ENCODE measurements at regions not wholly inside any gene's neighbourhood (a gene's known extent, or its start where the extent isn't known, plus 50 kb on each side); places are given as distances from the start of the nearest gene placed in this dataset.

DNA sequence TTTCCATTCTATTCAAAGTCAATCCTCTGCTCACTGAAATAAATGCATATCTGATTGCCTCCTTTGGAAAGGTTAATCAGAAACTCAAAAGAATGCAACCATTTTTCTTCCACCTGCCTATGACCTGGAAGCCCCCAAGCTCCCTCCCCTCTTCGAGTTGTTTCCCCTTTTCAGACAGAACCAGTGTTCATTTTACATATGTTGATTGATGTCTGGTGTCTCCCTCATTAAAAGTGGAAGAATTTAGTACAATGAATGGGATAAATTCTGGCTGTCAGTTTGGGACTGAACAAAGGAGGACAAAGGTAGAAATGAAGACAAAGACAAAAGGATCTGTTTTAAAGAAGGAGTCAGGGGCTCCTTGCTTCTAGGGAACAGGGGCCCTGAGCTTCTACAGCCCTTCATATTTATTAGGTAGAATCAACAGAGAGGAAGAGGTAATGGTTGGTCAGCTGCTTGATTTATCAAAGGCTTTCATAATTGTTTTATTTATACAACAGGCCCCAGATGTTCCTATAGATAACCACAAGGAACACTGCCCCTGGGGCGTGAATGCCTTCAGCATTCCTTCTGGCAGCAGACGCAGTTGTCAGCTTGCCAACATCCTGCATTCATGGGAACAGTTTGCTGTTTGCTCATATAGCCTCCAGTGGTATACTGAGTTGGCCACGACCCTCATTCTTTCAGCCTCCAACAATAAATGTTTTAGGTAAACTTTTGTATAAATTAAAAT lies 949.8 kb upstream of the LRATD1 start:
- no peak for DNase-seq (ENCODE audit: low spot score)
- no peaks in the 10 kb centered on the region for H4K20me1 ChIP-seq (ENCODE audit: low read depth)
- TF ChIP-seq, protein P1, sequence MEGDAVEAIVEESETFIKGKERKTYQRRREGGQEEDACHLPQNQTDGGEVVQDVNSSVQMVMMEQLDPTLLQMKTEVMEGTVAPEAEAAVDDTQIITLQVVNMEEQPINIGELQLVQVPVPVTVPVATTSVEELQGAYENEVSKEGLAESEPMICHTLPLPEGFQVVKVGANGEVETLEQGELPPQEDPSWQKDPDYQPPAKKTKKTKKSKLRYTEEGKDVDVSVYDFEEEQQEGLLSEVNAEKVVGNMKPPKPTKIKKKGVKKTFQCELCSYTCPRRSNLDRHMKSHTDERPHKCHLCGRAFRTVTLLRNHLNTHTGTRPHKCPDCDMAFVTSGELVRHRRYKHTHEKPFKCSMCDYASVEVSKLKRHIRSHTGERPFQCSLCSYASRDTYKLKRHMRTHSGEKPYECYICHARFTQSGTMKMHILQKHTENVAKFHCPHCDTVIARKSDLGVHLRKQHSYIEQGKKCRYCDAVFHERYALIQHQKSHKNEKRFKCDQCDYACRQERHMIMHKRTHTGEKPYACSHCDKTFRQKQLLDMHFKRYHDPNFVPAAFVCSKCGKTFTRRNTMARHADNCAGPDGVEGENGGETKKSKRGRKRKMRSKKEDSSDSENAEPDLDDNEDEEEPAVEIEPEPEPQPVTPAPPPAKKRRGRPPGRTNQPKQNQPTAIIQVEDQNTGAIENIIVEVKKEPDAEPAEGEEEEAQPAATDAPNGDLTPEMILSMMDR (IDR thresholded peaks at IDR 0.05) = no peak
- TF ChIP-seq EZH2 (IDR thresholded peaks at IDR 0.05) (no peak), EZH2phosphoT487 (IDR thresholded peaks at IDR 0.05) (no peak)
- Mint-ChIP-seq H3K9me3 (no peaks in the 10 kb centered on the region), H3K27ac (no peak overlapping the region), H3K36me3 (no peaks in the 10 kb centered on the region), H3K27me3 (ENCODE audit: insufficient read depth, low read depth) (peaks cover 2% of the 10 kb centered on the region), H3K4me3 (no peak overlapping the region), H3K4me1 (no peaks in the 10 kb centered on the region)
- H3K4me3 ChIP-seq = no peak overlapping the region
- no peaks in the 10 kb centered on the region for H3K4me1 ChIP-seq
- peaks cover 3% of the 10 kb centered on the region for H3K27me3 ChIP-seq
- H3K4me2 ChIP-seq = no peak overlapping the region
- no peaks in the 10 kb centered on the region for H3F3A ChIP-seq (ENCODE audit: low read depth)
- H3K79me2 ChIP-seq (ENCODE audit: low read depth) = no peaks in the 10 kb centered on the region
- H3K36me3 ChIP-seq = no peaks in the 10 kb centered on the region
- no peak overlapping the region for H3K9ac ChIP-seq
- H2AFZ ChIP-seq (replicated peaks) = no peak overlapping the region
- H3K27ac ChIP-seq = no peak overlapping the region
- H3K9me3 ChIP-seq (ENCODE audit: low read depth) = peaks cover 9% of the 10 kb centered on the region

DNA sequence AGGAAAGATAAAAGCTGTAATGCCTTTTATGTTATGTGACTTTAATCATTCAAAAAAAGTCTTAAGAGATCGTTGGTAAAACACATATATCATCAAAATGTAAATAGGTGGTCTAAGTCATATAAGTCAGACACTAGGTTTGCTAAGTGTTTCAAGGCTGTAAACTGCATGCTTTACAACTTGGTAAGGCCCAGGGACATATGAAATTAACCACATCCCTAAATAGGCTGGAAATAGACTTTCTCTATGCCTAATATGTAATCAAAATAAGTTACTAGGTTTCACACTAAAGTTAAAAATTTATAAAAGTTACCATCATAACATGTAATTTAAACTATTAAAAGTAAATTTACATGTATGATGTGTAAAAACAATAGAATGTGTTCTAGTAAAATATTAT lies 946.3 kb upstream of the LRATD1 start:
- Histone ChIP-seq H3K4me2 (no peak overlapping the region), H3K36me3 (no peaks in the 10 kb centered on the region), H3K79me2 (ENCODE audit: low read depth) (no peaks in the 10 kb centered on the region), H3K4me3 (no peak overlapping the region), H3K9ac (no peak overlapping the region), H3K27ac (no peak overlapping the region), H3K27me3 (no peaks in the 10 kb centered on the region), H4K20me1 (ENCODE audit: low read depth) (no peaks in the 10 kb centered on the region), H2AFZ (replicated peaks) (no peak overlapping the region), H3K4me1 (no peaks in the 10 kb centered on the region), H3K9me3 (ENCODE audit: low read depth) (peaks cover 16% of the 10 kb centered on the region), H3F3A (ENCODE audit: low read depth) (no peaks in the 10 kb centered on the region)
- no peak for TF ChIP-seq EZH2 (IDR thresholded peaks at IDR 0.05)
- TF ChIP-seq EZH2phosphoT487 (IDR thresholded peaks at IDR 0.05) = no peak
- TF ChIP-seq, protein P1 (IDR thresholded peaks at IDR 0.05) = no peak
- Mint-ChIP-seq H3K36me3 (no peaks in the 10 kb centered on the region), H3K27ac (no peak overlapping the region), H3K9me3 (no peaks in the 10 kb centered on the region), H3K4me1 (no peaks in the 10 kb centered on the region), H3K4me3 (no peak overlapping the region), H3K27me3 (ENCODE audit: insufficient read depth, low read depth) (peaks cover 2% of the 10 kb centered on the region)
- DNase-seq (ENCODE audit: low spot score) = no peak

DNA sequence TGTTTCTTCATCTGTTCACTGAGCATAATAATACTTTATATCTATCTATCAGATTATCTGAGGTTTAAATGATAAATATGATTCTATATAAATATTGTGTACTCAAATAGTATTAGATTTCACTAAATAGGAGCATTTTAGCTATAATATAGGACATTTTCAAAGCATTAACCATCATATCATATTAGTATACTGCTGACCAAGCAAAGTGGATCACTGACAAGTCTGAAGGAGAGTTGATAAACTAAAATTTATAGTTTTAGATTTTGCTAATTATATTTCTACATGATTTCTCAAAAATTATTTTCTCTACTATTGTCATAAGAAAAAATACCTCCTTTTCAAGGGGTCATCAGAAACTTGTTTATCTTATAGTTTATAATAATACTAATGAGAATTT lies 937.8 kb upstream of the LRATD1 start:
- Histone ChIP-seq H3K4me1 (no peaks in the 10 kb centered on the region), H3K79me2 (ENCODE audit: low read depth) (no peaks in the 10 kb centered on the region), H3K4me3 (no peak overlapping the region), H3K9ac (no peak overlapping the region), H3K36me3 (no peaks in the 10 kb centered on the region), H4K20me1 (ENCODE audit: low read depth) (no peaks in the 10 kb centered on the region), H3K4me2 (no peak overlapping the region), H3K27ac (no peak overlapping the region), H3K27me3 (no peaks in the 10 kb centered on the region), H3F3A (ENCODE audit: low read depth) (no peaks in the 10 kb centered on the region), H2AFZ (replicated peaks) (no peak overlapping the region), H3K9me3 (ENCODE audit: low read depth) (peaks cover 7% of the 10 kb centered on the region)
- H3K4me1 Mint-ChIP-seq = no peaks in the 10 kb centered on the region
- no peaks in the 10 kb centered on the region for H3K9me3 Mint-ChIP-seq
- no peaks in the 10 kb centered on the region for H3K27me3 Mint-ChIP-seq (ENCODE audit: insufficient read depth, low read depth)
- no peak for DNase-seq (ENCODE audit: low spot score)
- no peaks in the 10 kb centered on the region for H3K36me3 Mint-ChIP-seq
- H3K27ac Mint-ChIP-seq = no peak overlapping the region
- TF ChIP-seq, protein P1 (IDR thresholded peaks at IDR 0.05) = no peak
- TF ChIP-seq EZH2 (IDR thresholded peaks at IDR 0.05) (no peak), EZH2phosphoT487 (IDR thresholded peaks at IDR 0.05) (no peak)
- H3K4me3 Mint-ChIP-seq = no peak overlapping the region
